ENCODE measurements at regions not wholly inside any gene's neighbourhood (a gene's known extent, or its start where the extent isn't known, plus 50 kb on each side); places are given as distances from the start of the nearest gene placed in this dataset.

- Mint-ChIP-seq H3K4me3 (no peak overlapping the region), H3K36me3 (ENCODE audit: low read depth) (no peaks in the 10 kb centered on the region), H3K4me1 (peaks cover 19% of the 10 kb centered on the region), H3K27ac (no peak overlapping the region), H3K9me3 (no peaks in the 10 kb centered on the region), H3K27me3 (ENCODE audit: insufficient read depth, low read depth, poor library complexity) (peaks cover 24% of the 10 kb centered on the region)
- no peak for ATAC-seq
- no peaks in the 10 kb centered on the region; the same call in 1 of the 2 replicates for H3K9me2 ChIP-seq (ENCODE audit: insufficient read depth)
- no peaks in the 10 kb centered on the region for H3K79me2 ChIP-seq (replicated peaks; ENCODE audit: insufficient read depth)
- DNase-seq (ENCODE audit: low spot score): no peak
- H3K4me2 ChIP-seq: no peak overlapping the region
- H3K27me3 ChIP-seq (ENCODE audit: insufficient read depth): peaks cover 16% of the 10 kb centered on the region; the same call in 1 of the 2 replicates
- H3K36me3 ChIP-seq (ENCODE audit: insufficient read depth): no peaks in the 10 kb centered on the region
- TF ChIP-seq EZH2 (IDR thresholded peaks at IDR 0.05; ENCODE audit: low read depth, unreplicated experiment): no peak
- no peak for TF ChIP-seq EZH2phosphoT487 (IDR thresholded peaks at IDR 0.05; ENCODE audit: unreplicated experiment)
- TF ChIP-seq, protein P1, sequence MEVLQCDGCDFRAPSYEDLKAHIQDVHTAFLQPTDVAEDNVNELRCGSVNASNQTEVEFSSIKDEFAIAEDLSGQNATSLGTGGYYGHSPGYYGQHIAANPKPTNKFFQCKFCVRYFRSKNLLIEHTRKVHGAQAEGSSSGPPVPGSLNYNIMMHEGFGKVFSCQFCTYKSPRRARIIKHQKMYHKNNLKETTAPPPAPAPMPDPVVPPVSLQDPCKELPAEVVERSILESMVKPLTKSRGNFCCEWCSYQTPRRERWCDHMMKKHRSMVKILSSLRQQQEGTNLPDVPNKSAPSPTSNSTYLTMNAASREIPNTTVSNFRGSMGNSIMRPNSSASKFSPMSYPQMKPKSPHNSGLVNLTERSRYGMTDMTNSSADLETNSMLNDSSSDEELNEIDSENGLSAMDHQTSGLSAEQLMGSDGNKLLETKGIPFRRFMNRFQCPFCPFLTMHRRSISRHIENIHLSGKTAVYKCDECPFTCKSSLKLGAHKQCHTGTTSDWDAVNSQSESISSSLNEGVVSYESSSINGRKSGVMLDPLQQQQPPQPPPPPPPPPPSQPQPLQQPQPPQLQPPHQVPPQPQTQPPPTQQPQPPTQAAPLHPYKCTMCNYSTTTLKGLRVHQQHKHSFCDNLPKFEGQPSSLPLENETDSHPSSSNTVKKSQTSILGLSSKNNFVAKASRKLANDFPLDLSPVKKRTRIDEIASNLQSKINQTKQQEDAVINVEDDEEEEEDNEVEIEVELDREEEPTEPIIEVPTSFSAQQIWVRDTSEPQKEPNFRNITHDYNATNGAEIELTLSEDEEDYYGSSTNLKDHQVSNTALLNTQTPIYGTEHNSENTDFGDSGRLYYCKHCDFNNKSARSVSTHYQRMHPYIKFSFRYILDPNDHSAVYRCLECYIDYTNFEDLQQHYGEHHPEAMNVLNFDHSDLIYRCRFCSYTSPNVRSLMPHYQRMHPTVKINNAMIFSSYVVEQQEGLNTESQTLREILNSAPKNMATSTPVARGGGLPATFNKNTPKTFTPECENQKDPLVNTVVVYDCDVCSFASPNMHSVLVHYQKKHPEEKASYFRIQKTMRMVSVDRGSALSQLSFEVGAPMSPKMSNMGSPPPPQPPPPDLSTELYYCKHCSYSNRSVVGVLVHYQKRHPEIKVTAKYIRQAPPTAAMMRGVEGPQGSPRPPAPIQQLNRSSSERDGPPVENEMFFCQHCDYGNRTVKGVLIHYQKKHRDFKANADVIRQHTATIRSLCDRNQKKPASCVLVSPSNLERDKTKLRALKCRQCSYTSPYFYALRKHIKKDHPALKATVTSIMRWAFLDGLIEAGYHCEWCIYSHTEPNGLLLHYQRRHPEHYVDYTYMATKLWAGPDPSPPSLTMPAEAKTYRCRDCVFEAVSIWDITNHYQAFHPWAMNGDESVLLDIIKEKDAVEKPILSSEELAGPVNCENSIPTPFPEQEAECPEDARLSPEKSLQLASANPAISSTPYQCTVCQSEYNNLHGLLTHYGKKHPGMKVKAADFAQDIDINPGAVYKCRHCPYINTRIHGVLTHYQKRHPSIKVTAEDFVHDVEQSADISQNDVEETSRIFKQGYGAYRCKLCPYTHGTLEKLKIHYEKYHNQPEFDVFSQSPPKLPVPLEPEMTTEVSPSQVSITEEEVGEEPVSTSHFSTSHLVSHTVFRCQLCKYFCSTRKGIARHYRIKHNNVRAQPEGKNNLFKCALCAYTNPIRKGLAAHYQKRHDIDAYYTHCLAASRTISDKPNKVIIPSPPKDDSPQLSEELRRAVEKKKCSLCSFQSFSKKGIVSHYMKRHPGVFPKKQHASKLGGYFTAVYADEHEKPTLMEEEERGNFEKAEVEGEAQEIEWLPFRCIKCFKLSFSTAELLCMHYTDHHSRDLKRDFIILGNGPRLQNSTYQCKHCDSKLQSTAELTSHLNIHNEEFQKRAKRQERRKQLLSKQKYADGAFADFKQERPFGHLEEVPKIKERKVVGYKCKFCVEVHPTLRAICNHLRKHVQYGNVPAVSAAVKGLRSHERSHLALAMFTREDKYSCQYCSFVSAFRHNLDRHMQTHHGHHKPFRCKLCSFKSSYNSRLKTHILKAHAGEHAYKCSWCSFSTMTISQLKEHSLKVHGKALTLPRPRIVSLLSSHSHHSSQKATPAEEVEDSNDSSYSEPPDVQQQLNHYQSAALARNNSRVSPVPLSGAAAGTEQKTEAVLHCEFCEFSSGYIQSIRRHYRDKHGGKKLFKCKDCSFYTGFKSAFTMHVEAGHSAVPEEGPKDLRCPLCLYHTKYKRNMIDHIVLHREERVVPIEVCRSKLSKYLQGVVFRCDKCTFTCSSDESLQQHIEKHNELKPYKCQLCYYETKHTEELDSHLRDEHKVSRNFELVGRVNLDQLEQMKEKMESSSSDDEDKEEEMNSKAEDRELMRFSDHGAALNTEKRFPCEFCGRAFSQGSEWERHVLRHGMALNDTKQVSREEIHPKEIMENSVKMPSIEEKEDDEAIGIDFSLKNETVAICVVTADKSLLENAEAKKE (CRISPR knock-in tag; IDR thresholded peaks at IDR 0.05): no peak
- TF ChIP-seq CREB1 (CRISPR knock-in tag; IDR thresholded peaks at IDR 0.05; ENCODE audit: low read depth): no peak
- no peak for TF ChIP-seq NANOG (IDR thresholded peaks at IDR 0.05; ENCODE audit: borderline replicate concordance)
- H3K4me1 ChIP-seq (ENCODE audit: insufficient read depth): peaks cover 4% of the 10 kb centered on the region; the same call in 1 of the 2 replicates
- no peaks in the 10 kb centered on the region for H4K20me1 ChIP-seq (replicated peaks; ENCODE audit: insufficient read depth)
- no peak overlapping the region for H2AFZ ChIP-seq
- H3K27ac ChIP-seq (ENCODE audit: low read depth): no peak overlapping the region
- no peak overlapping the region for H3K4me3 ChIP-seq
- no peaks in the 10 kb centered on the region for H3F3A ChIP-seq (replicated peaks; ENCODE audit: low read depth)
Measured at GRCh38 chr1:165057956-165058355, 298.6 kb downstream of the LMX1A start.

GRCh38 chr1:165056914-165057313 is 299.6 kb downstream of the LMX1A start:
- ATAC-seq (no peak), DNase-seq (ENCODE audit: low spot score) (no peak)
- Histone ChIP-seq H3K27me3 (ENCODE audit: insufficient read depth) (0 out of 2 replicates have a peak, but pooled peaks cover 8% of the 10 kb centered on the region), H3K79me2 (replicated peaks; ENCODE audit: insufficient read depth) (no peaks in the 10 kb centered on the region), H3K4me3 (no peak overlapping the region), H2AFZ (no peak overlapping the region), H3K36me3 (ENCODE audit: insufficient read depth) (no peaks in the 10 kb centered on the region), H3F3A (replicated peaks; ENCODE audit: low read depth) (no peaks in the 10 kb centered on the region), H3K4me2 (no peak overlapping the region), H3K9me2 (ENCODE audit: insufficient read depth) (no peaks in the 10 kb centered on the region; the same call in 1 of the 2 replicates), H3K4me1 (ENCODE audit: insufficient read depth) (peaks cover 5% of the 10 kb centered on the region; the same call in 1 of the 2 replicates), H4K20me1 (replicated peaks; ENCODE audit: insufficient read depth) (no peaks in the 10 kb centered on the region), H3K27ac (ENCODE audit: low read depth) (no peak overlapping the region)
- Mint-ChIP-seq H3K27me3 (ENCODE audit: insufficient read depth, low read depth, poor library complexity) (peaks cover 13% of the 10 kb centered on the region), H3K36me3 (ENCODE audit: low read depth) (no peaks in the 10 kb centered on the region), H3K4me1 (peaks cover 17% of the 10 kb centered on the region), H3K4me3 (no peak overlapping the region), H3K9me3 (no peaks in the 10 kb centered on the region), H3K27ac (no peak overlapping the region)
- TF ChIP-seq, protein P1 (CRISPR knock-in tag; IDR thresholded peaks at IDR 0.05): no peak
- no peak for TF ChIP-seq NANOG (IDR thresholded peaks at IDR 0.05; ENCODE audit: borderline replicate concordance)
- TF ChIP-seq EZH2phosphoT487 (IDR thresholded peaks at IDR 0.05; ENCODE audit: unreplicated experiment): no peak
- TF ChIP-seq CREB1 (CRISPR knock-in tag; IDR thresholded peaks at IDR 0.05; ENCODE audit: low read depth): no peak
- no peak for TF ChIP-seq JUNB (IDR thresholded peaks at IDR 0.05; ENCODE audit: unreplicated experiment)

Data from GM23338 (cell line).